HG03442 (cell line): ENCODE measurements at regions not wholly inside any gene's neighbourhood (a gene's known extent, or its start where the extent isn't known, plus 50 kb on each side); places are given as distances from the start of the nearest gene placed in this dataset.
"Not testable (repeated sequence)": the region's sequence is repeated elsewhere in the genome, so short reads cannot be mapped to it uniquely, and the experiment has no call there.

Experiments
- ATAC-seq: cut with Tn5 transposase; IDR thresholded peaks from one replicate; pipeline ENCODE4 v1.9.1; 2021; ENCODE audit warnings: mild to moderate bottlenecking, moderate library complexity; ENCODE audit not compliant: unreplicated experiment

- no peak for ATAC-seq
These were observed 267.6 kb upstream of the SDK2 start for GRCh38 chr17:73911726-73912372.

- no peak for ATAC-seq
These were observed 268.1 kb upstream of the SDK2 start for GRCh38 chr17:73912373-73912746.

GRCh38 chr17:73914536-73915274 is 270.5 kb upstream of the SDK2 start:
- no peak for ATAC-seq

GRCh38 chr17:73919033-73919432 is 274.8 kb upstream of the SDK2 start:
- not testable (repeated sequence) for ATAC-seq

GRCh38 chr17:73921306-73921705 is 277.1 kb upstream of the SDK2 start:
- ATAC-seq = no peak

GRCh38 chr17:73924114-73924908 is 279.2 kb upstream of the RPL38 start:
- no peak for ATAC-seq

GRCh38 chr17:73924909-73925186 is 278.6 kb upstream of the RPL38 start:
- no peak for ATAC-seq

- no peak for ATAC-seq
These were observed 273.5 kb upstream of the RPL38 start for GRCh38 chr17:73929860-73930430.

- no peak for ATAC-seq
These were observed 271.2 kb upstream of the RPL38 start for GRCh38 chr17:73932216-73932749.

- ATAC-seq = no peak
These were observed 270.2 kb upstream of the RPL38 start for GRCh38 chr17:73933164-73933766.

- no peak for ATAC-seq
These were observed 269.6 kb upstream of the RPL38 start for GRCh38 chr17:73933871-73934270.

- ATAC-seq = no peak
These were observed 268.8 kb upstream of the RPL38 start for GRCh38 chr17:73934696-73935095.

GRCh38 chr17:73936908-73937627 is 266.4 kb upstream of the RPL38 start:
- no peak for ATAC-seq

- no peak for ATAC-seq
These were observed 264.8 kb upstream of the RPL38 start for GRCh38 chr17:73938706-73939105.

GRCh38 chr17:73939806-73940205 is 263.7 kb upstream of the RPL38 start:
- no peak for ATAC-seq

- no peak for ATAC-seq
These were observed 263.0 kb upstream of the RPL38 start for GRCh38 chr17:73940511-73940910.

GRCh38 chr17:73941919-73942530 is 261.5 kb upstream of the RPL38 start:
- ATAC-seq = no peak

- no peak for ATAC-seq
These were observed 260.6 kb upstream of the RPL38 start for GRCh38 chr17:73942703-73943415.

- no peak for ATAC-seq
These were observed 259.9 kb upstream of the RPL38 start for GRCh38 chr17:73943416-73944110.
